ENCODE measurements at regions not wholly inside any gene's neighbourhood (a gene's known extent, or its start where the extent isn't known, plus 50 kb on each side); places are given as distances from the start of the nearest gene placed in this dataset.

- Mint-ChIP-seq H3K27ac (no peak overlapping the region), H3K4me3 (no peak overlapping the region), H3K36me3 (ENCODE audit: low read depth) (peaks cover 12% of the 10 kb centered on the region), H3K9me3 (peaks cover 20% of the 10 kb centered on the region), H3K4me1 (peaks cover 50% of the 10 kb centered on the region), H3K27me3 (ENCODE audit: low read depth, poor library complexity) (peaks cover 6% of the 10 kb centered on the region)
- TF ChIP-seq, protein P1, sequence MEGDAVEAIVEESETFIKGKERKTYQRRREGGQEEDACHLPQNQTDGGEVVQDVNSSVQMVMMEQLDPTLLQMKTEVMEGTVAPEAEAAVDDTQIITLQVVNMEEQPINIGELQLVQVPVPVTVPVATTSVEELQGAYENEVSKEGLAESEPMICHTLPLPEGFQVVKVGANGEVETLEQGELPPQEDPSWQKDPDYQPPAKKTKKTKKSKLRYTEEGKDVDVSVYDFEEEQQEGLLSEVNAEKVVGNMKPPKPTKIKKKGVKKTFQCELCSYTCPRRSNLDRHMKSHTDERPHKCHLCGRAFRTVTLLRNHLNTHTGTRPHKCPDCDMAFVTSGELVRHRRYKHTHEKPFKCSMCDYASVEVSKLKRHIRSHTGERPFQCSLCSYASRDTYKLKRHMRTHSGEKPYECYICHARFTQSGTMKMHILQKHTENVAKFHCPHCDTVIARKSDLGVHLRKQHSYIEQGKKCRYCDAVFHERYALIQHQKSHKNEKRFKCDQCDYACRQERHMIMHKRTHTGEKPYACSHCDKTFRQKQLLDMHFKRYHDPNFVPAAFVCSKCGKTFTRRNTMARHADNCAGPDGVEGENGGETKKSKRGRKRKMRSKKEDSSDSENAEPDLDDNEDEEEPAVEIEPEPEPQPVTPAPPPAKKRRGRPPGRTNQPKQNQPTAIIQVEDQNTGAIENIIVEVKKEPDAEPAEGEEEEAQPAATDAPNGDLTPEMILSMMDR (IDR thresholded peaks at IDR 0.05): no peak
- DNase-seq: no peak
These were observed 819.2 kb downstream of the CCSER2 start for GRCh38 chr10:85147346-85148250.

DNA sequence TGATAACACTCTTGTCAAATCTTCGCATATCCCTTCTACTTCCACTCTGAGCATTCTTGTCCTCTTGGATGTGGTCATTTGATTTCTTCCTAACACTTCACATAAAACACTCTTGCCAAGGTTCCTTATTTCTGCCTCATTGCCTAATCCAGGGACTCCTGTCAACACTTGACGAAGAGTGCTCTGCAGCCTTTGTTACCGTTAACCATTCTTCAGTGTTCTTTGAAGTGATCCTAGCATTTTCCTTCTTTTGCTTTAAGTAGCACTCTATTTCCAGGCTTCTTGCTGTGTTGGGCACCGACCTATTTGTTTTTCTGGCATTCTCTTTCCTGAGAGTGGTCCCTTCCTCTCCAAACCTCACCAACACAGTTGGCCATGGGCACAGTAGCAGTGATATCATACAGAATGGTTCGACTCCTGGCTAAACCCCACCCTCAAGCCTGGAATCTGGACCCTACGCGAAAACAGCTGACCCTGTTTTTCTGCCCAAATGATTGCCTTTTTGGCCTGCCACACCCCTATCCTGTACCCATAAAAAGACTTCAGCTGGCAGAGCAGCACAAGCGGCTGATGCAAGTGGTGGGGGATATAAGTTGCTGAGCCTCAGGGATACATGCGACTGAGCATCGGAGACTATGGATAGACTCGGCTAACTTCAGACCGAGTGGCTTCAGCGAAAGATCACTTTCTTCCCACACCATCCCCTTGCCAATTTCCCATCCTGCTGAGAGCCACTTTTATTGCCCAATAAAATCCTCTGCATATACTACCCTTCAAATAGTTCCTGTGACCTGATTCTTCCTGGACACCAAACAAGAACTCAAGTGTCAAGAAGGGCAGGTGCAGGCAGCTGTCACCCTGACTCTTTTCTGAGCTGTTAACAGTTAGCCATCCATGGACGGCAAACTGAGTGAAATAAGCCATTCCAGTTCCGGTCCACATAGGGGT, 820.6 kb downstream of the CCSER2 start:
- no peak for DNase-seq
- peaks cover 5% of the 10 kb centered on the region for H3K36me3 Mint-ChIP-seq (ENCODE audit: low read depth)
- peaks cover 6% of the 10 kb centered on the region for H3K27me3 Mint-ChIP-seq (ENCODE audit: low read depth, poor library complexity)
- H3K27ac Mint-ChIP-seq: peak overlapping the region; percentile 49
- H3K9me3 Mint-ChIP-seq: peaks cover 7% of the 10 kb centered on the region
- TF ChIP-seq, protein P1 (IDR thresholded peaks at IDR 0.05): no peak
- peak overlapping the region; percentile 24 for H3K4me3 Mint-ChIP-seq
- peaks cover 57% of the 10 kb centered on the region for H3K4me1 Mint-ChIP-seq

DNA sequence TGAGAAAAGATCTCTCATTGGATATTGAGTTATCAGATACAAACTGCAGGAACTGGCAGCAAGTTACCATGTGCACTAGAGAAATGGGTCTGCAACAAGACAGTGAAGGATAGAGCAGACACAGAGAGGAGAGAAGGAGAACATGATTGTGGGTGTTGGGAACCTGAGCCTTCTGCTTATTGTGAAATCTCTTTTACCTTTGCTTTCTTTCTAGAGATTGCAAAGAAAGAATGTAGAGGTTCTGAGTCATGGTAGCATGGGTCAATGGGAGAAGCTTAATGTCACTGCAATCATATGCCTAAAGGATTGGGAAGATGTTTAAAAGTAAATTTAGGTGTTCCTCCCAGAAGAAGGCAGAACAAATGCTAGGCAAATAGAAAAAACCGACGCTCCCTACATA, 821.4 kb downstream of the CCSER2 start:
- no peak for DNase-seq
- Mint-ChIP-seq H3K27ac (peak overlapping the region; percentile 49), H3K9me3 (peaks cover 3% of the 10 kb centered on the region), H3K36me3 (ENCODE audit: low read depth) (no peaks in the 10 kb centered on the region), H3K4me1 (peaks cover 57% of the 10 kb centered on the region), H3K4me3 (peak overlapping the region; percentile 24), H3K27me3 (ENCODE audit: low read depth, poor library complexity) (peaks cover 3% of the 10 kb centered on the region)
- TF ChIP-seq, protein P1 (IDR thresholded peaks at IDR 0.05): no peak

DNA sequence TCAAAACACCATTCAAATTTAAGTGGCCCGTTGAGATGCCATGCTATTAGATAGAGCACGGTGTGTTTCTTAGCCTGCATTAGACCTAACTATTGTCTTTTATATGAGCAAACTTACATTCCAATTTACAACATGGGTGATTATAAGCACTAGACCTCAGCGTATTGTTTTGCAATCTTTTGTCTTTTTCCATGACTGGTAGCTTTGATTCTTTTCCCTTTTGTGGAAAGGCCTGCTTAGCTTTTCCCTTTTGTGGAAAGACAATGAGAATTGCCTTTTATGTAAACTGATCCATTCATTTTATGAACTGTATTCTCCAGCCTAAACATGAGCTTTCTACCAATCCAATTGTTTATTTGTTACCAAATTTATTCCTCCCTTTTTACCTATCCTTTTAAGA, 823.1 kb downstream of the CCSER2 start:
- H3K4me3 Mint-ChIP-seq: no peak overlapping the region

GRCh38 chr10:85152496-85152895, 824.1 kb downstream of the CCSER2 start:
- H3K9me3 Mint-ChIP-seq: peaks cover 3% of the 10 kb centered on the region
- H3K4me3 Mint-ChIP-seq: no peak overlapping the region
- peaks cover 3% of the 10 kb centered on the region for H3K36me3 Mint-ChIP-seq (ENCODE audit: low read depth)
- peaks cover 3% of the 10 kb centered on the region for H3K27me3 Mint-ChIP-seq (ENCODE audit: low read depth, poor library complexity)
- TF ChIP-seq, protein P1 (IDR thresholded peaks at IDR 0.05): no peak
- H3K27ac Mint-ChIP-seq: peak overlapping the region; percentile 72
- peaks cover 56% of the 10 kb centered on the region for H3K4me1 Mint-ChIP-seq
- DNase-seq: no peak

More for the DNA sequence above, 823.1 kb downstream of the CCSER2 start:
- Mint-ChIP-seq H3K36me3 (ENCODE audit: low read depth) (peaks cover 3% of the 10 kb centered on the region), H3K9me3 (peaks cover 3% of the 10 kb centered on the region), H3K27me3 (ENCODE audit: low read depth, poor library complexity) (peaks cover 3% of the 10 kb centered on the region), H3K27ac (no peak overlapping the region), H3K4me1 (peaks cover 57% of the 10 kb centered on the region)
- no peak for DNase-seq
- TF ChIP-seq, protein P1 (IDR thresholded peaks at IDR 0.05): no peak
